GM10248 (cell line): ENCODE measurements at regions not wholly inside any gene's neighbourhood (a gene's known extent, or its start where the extent isn't known, plus 50 kb on each side); places are given as distances from the start of the nearest gene placed in this dataset.
"Not testable (repeated sequence)": the region's sequence is repeated elsewhere in the genome, so short reads cannot be mapped to it uniquely, and the experiment has no call there.

ENCODE experiments used
- CTCF ChIA-PET: fragments of 300-600 bp; sonication (Branson Sonifier 250); formaldehyde crosslinking; extraction: SDS; loops from one replicate; lab custom pipeline; 2021; ENCODE audit warnings: antibody characterized with exemption; lab: Yijun Ruan, JAX
- POLR2A ChIA-PET: fragments of 350-650 bp; sonication (Branson Sonifier 250); formaldehyde crosslinking; extraction: SDS; loops from one replicate; lab custom pipeline; 2020; ENCODE audit warnings: antibody characterized with exemption; lab: Yijun Ruan, JAX
- DNase-seq: peaks from one replicate; pipeline ENCODE4 v3.0.0; 2012; ENCODE audit errors: extremely low spot score
- CTCF ChIP-seq: IDR thresholded peaks from 2 replicates; pipeline ENCODE4 v1.5.1; 2012; ENCODE audit warnings: mild to moderate bottlenecking, low read depth; ENCODE audit errors: extremely low read depth, missing control alignments, control extremely low read depth

- no peak for DNase-seq
- CTCF ChIA-PET = no interaction called here
- TF ChIP-seq CTCF = no peak
- POLR2A ChIA-PET = no interaction called here
Measured at GRCh38 chrX:125248931-125249330, 70.7 kb upstream of the TEX13C start.

- DNase-seq, POLR2A ChIA-PET, CTCF ChIA-PET: not testable (repeated sequence)
Measured at GRCh38 chrX:125255759-125256158, 63.9 kb upstream of the TEX13C start.

GRCh38 chrX:125262836-125263235 is 56.8 kb upstream of the TEX13C start:
- CTCF ChIA-PET = no interaction called here
- POLR2A ChIA-PET = no interaction called here
- TF ChIP-seq CTCF = no peak
- no peak for DNase-seq

GRCh38 chrX:125266153-125266660 is 53.5 kb upstream of the TEX13C start:
- no peak for DNase-seq
- TF ChIP-seq CTCF = no peak
- ChIA-PET POLR2A (no interaction called here), CTCF (no interaction called here)
